DND-41 (cell line): ENCODE measurements at regions not wholly inside any gene's neighbourhood (a gene's known extent, or its start where the extent isn't known, plus 50 kb on each side); places are given as distances from the start of the nearest gene placed in this dataset.

Experiments
- ATAC-seq: fragments of 200-7000 bp; cut with Tn5 transposase; 3 replicates; pipeline ENCODE4 v1.9.1; 2021; ENCODE audit warnings: low read depth; ENCODE audit not compliant: insufficient read depth
- DNase-seq: peaks from one replicate; pipeline ENCODE4 v3.0.0-alpha.2; 2020
- H2AFZ ChIP-seq: 2 replicates; pipeline ENCODE4 v1.6.0; 2012; ENCODE audit warnings: low read depth, low read length
- H3K27ac ChIP-seq: 2 replicates; pipeline ENCODE4 v1.5.1; 2012; ENCODE audit warnings: low read length, inconsistent platforms
- H3K27me3 ChIP-seq: fragments of 200-600 bp; sonication (generic); 2 replicates; pipeline ENCODE4 v1.6.0; 2012; ENCODE audit warnings: low read length, mild to moderate bottlenecking, inconsistent platforms; ENCODE audit not compliant: insufficient read depth, poor library complexity
- H3K36me3 ChIP-seq: 2 replicates; pipeline ENCODE4 v1.5.1; 2012; ENCODE audit warnings: low read length, inconsistent platforms; ENCODE audit not compliant: insufficient read depth
- H3K4me1 ChIP-seq: 2 replicates; pipeline ENCODE4 v1.5.1; 2012; ENCODE audit warnings: mild to moderate bottlenecking, low read length; ENCODE audit not compliant: insufficient read depth
- H3K4me2 ChIP-seq: 2 replicates; pipeline ENCODE4 v1.6.0; 2012; ENCODE audit warnings: mild to moderate bottlenecking, moderate library complexity, low read length, inconsistent platforms; ENCODE audit not compliant: insufficient read depth
- H3K4me3 ChIP-seq, 2 experiments: fragments of 200-600 bp in 1 of 2; shearing (Covaris generic) in 1 of 2; 2 replicates each; pipeline ENCODE4 v1.5.1; 2012 to 2016; ENCODE audit warnings: inconsistent platforms in 2 of 2, low read length in 2 of 2, mild to moderate bottlenecking in 2 of 2, low read depth in 1 of 2, moderate library complexity in 1 of 2
- H3K79me2 ChIP-seq: 2 replicates; pipeline ENCODE4 v1.6.0; 2012; ENCODE audit warnings: low read length, inconsistent platforms; ENCODE audit not compliant: insufficient read depth
- H3K9ac ChIP-seq: 2 replicates; pipeline ENCODE4 v1.6.0; 2012; ENCODE audit warnings: low read depth, mild to moderate bottlenecking, inconsistent platforms, low read length, moderate library complexity
- H3K9me3 ChIP-seq: 2 replicates; pipeline ENCODE4 v1.5.1; 2012; ENCODE audit warnings: low read length, moderate library complexity, mild to moderate bottlenecking, inconsistent platforms; ENCODE audit not compliant: insufficient read depth, severe bottlenecking
- H4K20me1 ChIP-seq: 2 replicates; pipeline ENCODE4 v1.6.0; 2012; ENCODE audit warnings: low read length; ENCODE audit not compliant: insufficient read depth
- CTCF ChIP-seq: IDR thresholded peaks from 2 replicates; pipeline ENCODE4 v1.5.1; 2012; ENCODE audit warnings: borderline replicate concordance, low read length, moderate library complexity, mild to moderate bottlenecking; ENCODE audit not compliant: poor library complexity, severe bottlenecking; ENCODE audit errors: extremely low read depth
- EZH2 ChIP-seq: IDR thresholded peaks from 3 replicates; pipeline ENCODE4 v1.6.1; 2012; ENCODE audit warnings: borderline replicate concordance, low read depth, mild to moderate bottlenecking, moderate library complexity, low read length, inconsistent platforms; ENCODE audit not compliant: severe bottlenecking

GRCh38 chr15:79659691-79660090 lies 227.6 kb downstream of the MINAR1 start:
- Histone ChIP-seq H3K4me3 (no peak overlapping the region), H3K36me3 (no peaks in the 10 kb centered on the region), H4K20me1 (no peaks in the 10 kb centered on the region), H3K27ac (no peak overlapping the region), H3K79me2 (no peaks in the 10 kb centered on the region), H3K4me2 (no peak overlapping the region), H3K9ac (no peak overlapping the region), H3K9me3 (no peaks in the 10 kb centered on the region), H2AFZ (no peak overlapping the region), H3K27me3 (no peaks in the 10 kb centered on the region), H3K4me1 (no peaks in the 10 kb centered on the region)
- DNase-seq (no peak), ATAC-seq (no peak)
- no peak for TF ChIP-seq EZH2
- TF ChIP-seq CTCF, result no peak

- H3K4me3 ChIP-seq, result no peak overlapping the region
- no peak for ATAC-seq
- no peak for DNase-seq
- H3K27ac ChIP-seq, result no peak overlapping the region
- no peak overlapping the region for H2AFZ ChIP-seq
- H4K20me1 ChIP-seq, result no peaks in the 10 kb centered on the region
- no peak overlapping the region for H3K4me2 ChIP-seq
- H3K9ac ChIP-seq, result no peak overlapping the region
- no peaks in the 10 kb centered on the region for H3K79me2 ChIP-seq
- H3K36me3 ChIP-seq, result no peaks in the 10 kb centered on the region
- H3K4me1 ChIP-seq, result no peaks in the 10 kb centered on the region
- H3K27me3 ChIP-seq, result no peaks in the 10 kb centered on the region
- no peaks in the 10 kb centered on the region for H3K9me3 ChIP-seq
- no peak for TF ChIP-seq EZH2
- TF ChIP-seq CTCF, result no peak
Observed at GRCh38 chr15:79661411-79661810, 229.3 kb downstream of the MINAR1 start.

GRCh38 chr15:79673416-79674123 lies 223.2 kb downstream of the MTHFS start:
- H2AFZ ChIP-seq, result no peak overlapping the region
- TF ChIP-seq CTCF (no peak), EZH2 (no peak)
- H3K36me3 ChIP-seq, result no peaks in the 10 kb centered on the region
- no peak overlapping the region for H3K4me2 ChIP-seq
- DNase-seq (no peak), ATAC-seq (no peak)
- H3K9ac ChIP-seq, result no peak overlapping the region
- no peaks in the 10 kb centered on the region for H3K9me3 ChIP-seq
- no peak overlapping the region for H3K27ac ChIP-seq
- no peaks in the 10 kb centered on the region for H3K4me1 ChIP-seq
- H3K79me2 ChIP-seq, result no peaks in the 10 kb centered on the region
- peaks cover 11% of the 10 kb centered on the region for H3K27me3 ChIP-seq
- H4K20me1 ChIP-seq, result no peaks in the 10 kb centered on the region
- H3K4me3 ChIP-seq, result no peak overlapping the region
